ENCODE measurements at regions not wholly inside any gene's neighbourhood (a gene's known extent, or its start where the extent isn't known, plus 50 kb on each side); places are given as distances from the start of the nearest gene placed in this dataset.

- no peak for DNase-seq
These were observed 322.5 kb upstream of the SLC24A2 start for GRCh38 chr9:20111173-20111843.

- DNase-seq = no peak
These were observed 306.7 kb upstream of the SLC24A2 start for GRCh38 chr9:20095430-20096092.

GRCh38 chr9:20092561-20092960, 303.7 kb upstream of the SLC24A2 start:
- DNase-seq = no peak

GRCh38 chr9:20087481-20087880, 298.6 kb upstream of the SLC24A2 start:
- no peak for DNase-seq

GRCh38 chr9:20085842-20086241, 297.0 kb upstream of the SLC24A2 start:
- DNase-seq = no peak

- DNase-seq = no peak
These were observed 295.3 kb upstream of the SLC24A2 start for GRCh38 chr9:20084125-20084524.

GRCh38 chr9:20083390-20083789, 294.6 kb upstream of the SLC24A2 start:
- no peak for DNase-seq

GRCh38 chr9:20082831-20083230, 294.0 kb upstream of the SLC24A2 start:
- no peak for DNase-seq

GRCh38 chr9:20082406-20082805, 293.6 kb upstream of the SLC24A2 start:
- DNase-seq = no peak

GRCh38 chr9:20078246-20078645, 289.4 kb upstream of the SLC24A2 start:
- no peak for DNase-seq

- no peak for DNase-seq
These were observed 285.5 kb upstream of the SLC24A2 start for GRCh38 chr9:20074291-20074690.

GRCh38 chr9:20070336-20070735, 281.5 kb upstream of the SLC24A2 start:
- DNase-seq = no peak

GRCh38 chr9:20065796-20066700, 277.2 kb upstream of the SLC24A2 start:
- DNase-seq = no peak

- no peak for DNase-seq
These were observed 276.2 kb upstream of the SLC24A2 start for GRCh38 chr9:20065046-20065445.

- no peak for DNase-seq
These were observed 265.9 kb upstream of the SLC24A2 start for GRCh38 chr9:20054734-20055133.

- DNase-seq = no peak
These were observed 260.1 kb upstream of the SLC24A2 start for GRCh38 chr9:20048985-20049384.

- no peak for DNase-seq
These were observed 259.6 kb upstream of the SLC24A2 start for GRCh38 chr9:20048437-20048836.

GRCh38 chr9:20044686-20045085, 255.8 kb upstream of the SLC24A2 start:
- no peak for DNase-seq

GRCh38 chr9:20043461-20043860, 254.6 kb upstream of the SLC24A2 start:
- no peak for DNase-seq

GRCh38 chr9:20043035-20043434, 254.2 kb upstream of the SLC24A2 start:
- DNase-seq = no peak

GRCh38 chr9:20042128-20042711, 253.4 kb upstream of the SLC24A2 start:
- DNase-seq = no peak

GRCh38 chr9:20041697-20042081, 252.9 kb upstream of the SLC24A2 start:
- DNase-seq = no peak

- DNase-seq = no peak
These were observed 252.3 kb upstream of the SLC24A2 start for GRCh38 chr9:20040991-20041696.
